ENCODE measurements at regions not wholly inside any gene's neighbourhood (a gene's known extent, or its start where the extent isn't known, plus 50 kb on each side); places are given as distances from the start of the nearest gene placed in this dataset.
"Not testable (repeated sequence)": the region's sequence is repeated elsewhere in the genome, so short reads cannot be mapped to it uniquely, and the experiment has no call there.

GRCh38 chr9:17846948-17847655 lies 268.2 kb downstream of the SH3GL2 start:
- DNase-seq = no peak

- DNase-seq = no peak
These were observed 269.0 kb downstream of the SH3GL2 start for GRCh38 chr9:17847908-17848307.

GRCh38 chr9:17852108-17852507 lies 273.2 kb downstream of the SH3GL2 start:
- no peak for DNase-seq

GRCh38 chr9:17854487-17854886 lies 275.6 kb downstream of the SH3GL2 start:
- DNase-seq = no peak

- no peak for DNase-seq
These were observed 278.1 kb downstream of the SH3GL2 start for GRCh38 chr9:17856995-17857394.

- DNase-seq = no peak
These were observed 280.4 kb downstream of the SH3GL2 start for GRCh38 chr9:17859228-17859627.

GRCh38 chr9:17859987-17860386 lies 281.1 kb downstream of the SH3GL2 start:
- no peak for DNase-seq

GRCh38 chr9:17862101-17862500 lies 283.2 kb downstream of the SH3GL2 start:
- DNase-seq = no peak

- no peak for DNase-seq
These were observed 283.8 kb downstream of the SH3GL2 start for GRCh38 chr9:17862629-17863028.

- no peak for DNase-seq
These were observed 284.5 kb downstream of the SH3GL2 start for GRCh38 chr9:17863213-17863883.

- DNase-seq = no peak
These were observed 285.1 kb downstream of the SH3GL2 start for GRCh38 chr9:17863924-17864323.

GRCh38 chr9:17864951-17865350 lies 286.1 kb downstream of the SH3GL2 start:
- no peak for DNase-seq

GRCh38 chr9:17865881-17866280 lies 287.0 kb downstream of the SH3GL2 start:
- no peak for DNase-seq

- DNase-seq = no peak
These were observed 291.9 kb downstream of the SH3GL2 start for GRCh38 chr9:17870722-17871121.

- DNase-seq = no peak
These were observed 292.5 kb downstream of the SH3GL2 start for GRCh38 chr9:17871213-17871890.

GRCh38 chr9:17875886-17876285 lies 297.0 kb downstream of the SH3GL2 start:
- no peak for DNase-seq

- DNase-seq = no peak
These were observed 297.8 kb downstream of the SH3GL2 start for GRCh38 chr9:17876687-17877086.

- no peak for DNase-seq
These were observed 300.0 kb downstream of the SH3GL2 start for GRCh38 chr9:17878810-17879370.

- DNase-seq = no peak
These were observed 302.5 kb downstream of the SH3GL2 start for GRCh38 chr9:17881371-17881770.

GRCh38 chr9:17882688-17883594 lies 304.1 kb downstream of the SH3GL2 start:
- DNase-seq = no peak

GRCh38 chr9:17888066-17888465 lies 309.2 kb downstream of the SH3GL2 start:
- DNase-seq = no peak

GRCh38 chr9:17888964-17889363 lies 310.1 kb downstream of the SH3GL2 start:
- not testable (repeated sequence) for DNase-seq

Data from dermis blood vessel endothelial cell (primary cell).